ENCODE measurements at regions not wholly inside any gene's neighbourhood (a gene's known extent, or its start where the extent isn't known, plus 50 kb on each side); places are given as distances from the start of the nearest gene placed in this dataset.

- TF ChIP-seq CTCF (IDR thresholded peaks at IDR 0.05) (no peak), POLR2A (IDR thresholded peaks at IDR 0.05) (no peak)
These were observed 245.5 kb downstream of the S1PR1 start for GRCh38 chr1:101482306-101482705.

Data from lower leg skin (tissue), 3 donors.